ENCODE measurements at regions not wholly inside any gene's neighbourhood (a gene's known extent, or its start where the extent isn't known, plus 50 kb on each side); places are given as distances from the start of the nearest gene placed in this dataset.

DNA sequence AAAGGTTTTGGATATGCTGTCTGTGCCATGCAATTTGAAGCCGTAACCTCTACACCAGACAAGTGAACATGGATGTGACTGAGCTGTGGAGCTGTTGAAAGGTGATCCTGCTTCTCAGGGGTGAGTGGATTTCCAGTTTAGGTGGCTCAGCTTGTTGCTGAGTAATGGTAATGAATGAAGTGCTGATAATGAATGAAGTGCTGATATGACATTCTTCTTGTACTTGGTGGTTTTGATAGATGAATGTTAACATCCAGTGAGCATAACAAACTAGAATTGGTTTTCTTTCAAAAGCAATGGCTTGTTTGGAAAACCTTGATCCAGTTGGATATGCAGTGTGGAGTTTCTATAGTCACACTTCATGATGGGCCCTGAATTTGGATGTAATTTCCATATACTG lies 89.7 kb upstream of the FZD8 start:
- TF ChIP-seq, protein P1, sequence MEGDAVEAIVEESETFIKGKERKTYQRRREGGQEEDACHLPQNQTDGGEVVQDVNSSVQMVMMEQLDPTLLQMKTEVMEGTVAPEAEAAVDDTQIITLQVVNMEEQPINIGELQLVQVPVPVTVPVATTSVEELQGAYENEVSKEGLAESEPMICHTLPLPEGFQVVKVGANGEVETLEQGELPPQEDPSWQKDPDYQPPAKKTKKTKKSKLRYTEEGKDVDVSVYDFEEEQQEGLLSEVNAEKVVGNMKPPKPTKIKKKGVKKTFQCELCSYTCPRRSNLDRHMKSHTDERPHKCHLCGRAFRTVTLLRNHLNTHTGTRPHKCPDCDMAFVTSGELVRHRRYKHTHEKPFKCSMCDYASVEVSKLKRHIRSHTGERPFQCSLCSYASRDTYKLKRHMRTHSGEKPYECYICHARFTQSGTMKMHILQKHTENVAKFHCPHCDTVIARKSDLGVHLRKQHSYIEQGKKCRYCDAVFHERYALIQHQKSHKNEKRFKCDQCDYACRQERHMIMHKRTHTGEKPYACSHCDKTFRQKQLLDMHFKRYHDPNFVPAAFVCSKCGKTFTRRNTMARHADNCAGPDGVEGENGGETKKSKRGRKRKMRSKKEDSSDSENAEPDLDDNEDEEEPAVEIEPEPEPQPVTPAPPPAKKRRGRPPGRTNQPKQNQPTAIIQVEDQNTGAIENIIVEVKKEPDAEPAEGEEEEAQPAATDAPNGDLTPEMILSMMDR (IDR thresholded peaks at IDR 0.05): no peak
- no peak for TF ChIP-seq EZH2 (IDR thresholded peaks at IDR 0.05; ENCODE audit: borderline replicate concordance, insufficient read depth, low read depth, low read length, poor library complexity, severe bottlenecking)

Data from B cell (primary cell).